Choroid plexus epithelial cell (primary cell): ENCODE measurements at regions not wholly inside any gene's neighbourhood (a gene's known extent, or its start where the extent isn't known, plus 50 kb on each side); places are given as distances from the start of the nearest gene placed in this dataset.

Experiments
- DNase-seq: peaks from one replicate; pipeline ENCODE4 v3.0.0-alpha.2; 2010; ENCODE audit warnings: low read depth
- H3K4me3 ChIP-seq: 2 replicates; pipeline ENCODE4 v1.5.1; 2011; ENCODE audit warnings: low read depth, mild to moderate bottlenecking, control low read depth, low read length, moderate library complexity
- CTCF ChIP-seq: conservative IDR thresholded peaks from 2 replicates; pipeline ENCODE4 v1.5.1; 2011; ENCODE audit warnings: low read depth, mild to moderate bottlenecking, control low read depth, inconsistent platforms, low read length, moderate library complexity

- H3K4me3 ChIP-seq: no peak overlapping the region
- TF ChIP-seq CTCF: no peak
- no peak for DNase-seq
Observed at GRCh38 chrX:141341743-141342142, 99.4 kb upstream of the SPANXC start.

- H3K4me3 ChIP-seq: no peak overlapping the region
- DNase-seq: peak; percentile 70
- no peak for TF ChIP-seq CTCF
Observed at GRCh38 chrX:141341341-141341740, 99.0 kb upstream of the SPANXC start.

DNA sequence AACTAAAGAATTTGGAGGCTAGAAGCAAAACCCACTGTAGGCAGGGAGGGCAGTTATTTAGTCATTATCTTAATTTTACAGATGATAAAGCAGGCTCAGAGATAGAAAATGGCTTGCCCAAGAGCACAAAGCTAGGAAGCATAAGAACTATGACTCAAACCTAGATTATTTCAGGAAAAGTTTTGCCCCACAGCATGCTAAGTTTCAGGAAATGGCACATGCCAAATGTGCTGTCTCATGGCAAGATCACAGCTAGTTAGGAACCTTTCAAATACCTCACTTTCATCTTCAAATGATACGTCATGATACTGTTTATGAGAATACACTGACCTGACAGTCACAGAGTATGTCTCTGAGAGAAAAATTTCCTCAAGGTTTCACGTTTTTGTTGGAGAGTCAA lies 78.5 kb upstream of the SPANXC start:
- no peak overlapping the region for H3K4me3 ChIP-seq
- TF ChIP-seq CTCF: no peak
- no peak for DNase-seq

GRCh38 chrX:141314441-141314840 lies 72.1 kb upstream of the SPANXC start:
- no peak overlapping the region for H3K4me3 ChIP-seq
- no peak for TF ChIP-seq CTCF
- peak; percentile 2 for DNase-seq

DNA sequence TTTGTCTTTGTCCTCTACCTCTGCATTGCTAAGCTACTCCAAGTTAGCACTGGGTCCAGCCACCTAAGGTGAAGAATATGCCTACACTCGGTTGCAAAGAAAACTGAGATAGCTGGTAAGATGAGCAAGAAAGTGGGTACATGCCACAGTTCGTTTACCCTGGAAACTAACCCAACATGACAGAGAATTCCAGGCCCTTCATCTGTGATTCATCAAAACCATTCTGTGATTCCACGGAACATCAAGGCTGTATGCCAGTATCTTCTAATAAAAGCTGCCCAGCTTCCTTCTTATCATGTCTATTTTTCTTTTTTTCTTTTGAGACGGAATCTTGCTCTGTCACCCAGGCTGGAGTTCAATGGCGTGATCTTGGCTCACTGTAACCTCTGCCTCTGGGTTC lies 58.7 kb upstream of the SPANXC start:
- no peak overlapping the region for H3K4me3 ChIP-seq
- TF ChIP-seq CTCF: no peak
- no peak for DNase-seq
